SHP77 (cell line): ENCODE measurements at regions not wholly inside any gene's neighbourhood (a gene's known extent, or its start where the extent isn't known, plus 50 kb on each side); places are given as distances from the start of the nearest gene placed in this dataset.

Source experiments
- DNase-seq, 2 experiments: peaks; one replicate each; lab custom pipeline; 2025; lab: John Stamatoyannopoulos, UW

- DNase-seq, result no peak
These were observed 652.4 kb downstream of the SLC4A3 start for GRCh38 chr2:220279840-220280239.

- no peak for DNase-seq
These were observed 653.3 kb downstream of the SLC4A3 start for GRCh38 chr2:220280736-220281135.

- DNase-seq, result no peak
These were observed 654.3 kb downstream of the SLC4A3 start for GRCh38 chr2:220281771-220282170.

- no peak for DNase-seq
These were observed 654.8 kb downstream of the SLC4A3 start for GRCh38 chr2:220282236-220282635.

DNA sequence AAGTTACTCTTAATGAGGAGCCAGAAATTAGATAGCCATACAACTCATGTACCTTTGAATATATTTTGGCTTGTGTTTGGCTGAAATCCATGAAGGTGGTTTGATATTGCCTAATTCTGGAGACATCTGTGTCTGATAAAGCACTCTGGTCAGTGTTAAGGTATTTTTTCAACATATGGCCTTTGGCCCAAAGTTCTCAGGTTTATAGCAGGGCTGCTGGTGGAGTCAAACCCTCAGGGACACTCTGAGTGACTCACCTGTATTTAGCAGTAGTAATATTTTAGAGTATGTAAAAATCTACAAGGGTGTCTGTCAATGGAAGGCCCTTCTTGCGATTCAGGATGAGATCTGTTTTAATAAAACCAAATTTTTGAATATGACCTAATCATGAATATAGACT is 666.5 kb downstream of the SLC4A3 start:
- no peak for DNase-seq

GRCh38 chr2:220296174-220296573 is 668.7 kb downstream of the SLC4A3 start:
- no peak for DNase-seq

- no peak for DNase-seq
These were observed 669.7 kb downstream of the SLC4A3 start for GRCh38 chr2:220297093-220297492.

GRCh38 chr2:220300806-220301205 is 673.4 kb downstream of the SLC4A3 start:
- DNase-seq, result no peak

- DNase-seq, result no peak
These were observed 675.3 kb downstream of the SLC4A3 start for GRCh38 chr2:220302756-220303155.

DNA sequence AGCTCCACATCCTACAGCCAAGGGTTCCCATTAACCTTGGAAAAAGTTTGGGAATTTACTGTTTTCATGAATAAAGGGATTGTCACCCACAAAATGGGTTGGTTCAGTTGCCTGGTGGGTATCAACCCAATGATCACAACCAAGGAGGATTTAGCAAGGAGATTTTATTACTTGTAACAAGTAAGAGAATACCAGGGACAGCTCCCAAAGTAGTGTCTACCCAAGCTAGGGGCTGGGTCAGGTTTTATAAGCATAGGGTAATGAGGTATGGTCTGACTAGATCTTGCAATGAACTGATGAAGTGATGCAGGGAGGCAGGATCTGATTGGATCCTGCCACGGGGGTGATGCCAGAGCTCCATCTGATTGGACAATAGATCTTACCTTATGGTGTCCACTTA is 681.8 kb downstream of the SLC4A3 start:
- no peak for DNase-seq

- no peak for DNase-seq
These were observed 683.0 kb downstream of the SLC4A3 start for GRCh38 chr2:220310451-220310861.

- no peak for DNase-seq
These were observed 687.8 kb downstream of the SLC4A3 start for GRCh38 chr2:220315098-220315823.

- DNase-seq, result no peak
These were observed 690.6 kb downstream of the SLC4A3 start for GRCh38 chr2:220318037-220318436.

GRCh38 chr2:220318508-220318907 is 691.1 kb downstream of the SLC4A3 start:
- no peak for DNase-seq

GRCh38 chr2:220320326-220320725 is 692.9 kb downstream of the SLC4A3 start:
- no peak for DNase-seq

GRCh38 chr2:220332886-220333285 is 705.5 kb downstream of the SLC4A3 start:
- DNase-seq, result no peak

GRCh38 chr2:220334210-220334609 is 706.8 kb downstream of the SLC4A3 start:
- DNase-seq, result no peak

- DNase-seq, result no peak
These were observed 707.6 kb downstream of the SLC4A3 start for GRCh38 chr2:220334871-220335590.

DNA sequence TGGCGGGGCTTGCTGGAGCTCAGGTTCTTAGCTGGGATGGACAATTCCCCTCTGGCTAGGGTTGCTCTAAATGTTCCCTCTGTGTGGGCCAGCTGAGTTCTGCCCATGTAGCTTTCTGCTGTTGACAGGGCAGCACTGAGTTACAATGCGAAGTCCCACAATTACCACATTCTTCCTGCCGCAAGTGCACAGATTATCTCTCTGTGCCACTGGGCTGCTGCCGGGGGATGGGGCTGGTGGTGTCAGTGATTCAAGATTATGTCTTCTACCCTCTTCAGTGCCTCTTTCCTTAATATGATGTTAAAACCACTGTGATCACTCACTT is 708.1 kb downstream of the SLC4A3 start:
- no peak for DNase-seq

- no peak for DNase-seq
These were observed 709.3 kb downstream of the SLC4A3 start for GRCh38 chr2:220336771-220337170.

DNA sequence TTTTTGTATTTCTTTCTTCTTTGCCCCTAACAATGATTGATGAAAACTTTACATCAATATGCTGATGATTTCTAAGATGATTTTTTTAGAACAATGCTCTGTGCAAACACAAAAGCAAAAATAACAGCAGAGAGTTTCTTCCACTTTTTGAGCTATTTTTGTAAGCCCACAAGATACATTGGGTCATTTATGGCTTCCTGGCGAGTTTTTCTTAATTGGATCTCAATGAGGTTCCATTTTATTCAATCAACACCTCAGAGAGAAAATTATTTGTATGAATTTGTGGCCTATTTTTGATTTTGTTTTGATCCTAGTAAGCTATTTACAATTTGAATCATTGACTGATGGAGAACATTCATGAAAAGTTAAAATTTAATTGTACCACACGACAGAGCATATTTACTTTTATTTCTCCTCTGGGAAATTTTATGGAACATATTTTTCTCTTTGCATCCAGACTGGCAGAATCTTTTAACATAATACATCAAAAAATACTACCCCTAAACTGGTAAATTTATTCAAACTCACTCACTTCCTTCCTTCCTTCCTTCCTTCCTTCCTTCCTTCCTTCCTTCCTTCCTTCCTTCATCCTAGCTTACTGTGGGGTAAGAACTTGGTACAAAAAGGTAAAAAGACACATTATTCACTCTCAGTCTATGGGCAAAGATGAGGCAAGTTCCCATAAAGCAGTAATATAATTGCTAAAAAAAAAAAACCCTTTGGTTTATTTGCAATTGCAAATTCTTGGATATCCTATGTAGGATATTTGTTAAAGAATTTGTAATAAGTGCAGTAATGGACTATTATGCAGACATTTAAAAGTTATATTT is 710.4 kb downstream of the SLC4A3 start:
- DNase-seq, result no peak

GRCh38 chr2:220341014-220341413 is 713.6 kb downstream of the SLC4A3 start:
- DNase-seq, result no peak

GRCh38 chr2:220346919-220347318 is 719.5 kb downstream of the SLC4A3 start:
- no peak for DNase-seq
